ENCODE measurements at regions not wholly inside any gene's neighbourhood (a gene's known extent, or its start where the extent isn't known, plus 50 kb on each side); places are given as distances from the start of the nearest gene placed in this dataset.

GRCh38 chr1:163535807-163536206 lies 214.1 kb downstream of the NUF2 start:
- TF ChIP-seq EZH2 (IDR thresholded peaks at IDR 0.05; ENCODE audit: borderline replicate concordance, low read depth, low read length, severe bottlenecking) = no peak
- TF ChIP-seq CTCF (IDR thresholded peaks at IDR 0.05; ENCODE audit: extremely low read depth in 1 of 2, insufficient read depth in 1 of 2, low read depth in 1 of 2, low read length in 2 of 2) = no peak
- no peak for TF ChIP-seq MYC (IDR thresholded peaks at IDR 0.05; ENCODE audit: low read depth, low read length)
- TF ChIP-seq POLR2AphosphoS5 (IDR thresholded peaks at IDR 0.05; ENCODE audit: insufficient read depth, low read depth, low read length) = no peak
- TF ChIP-seq POLR2A (IDR thresholded peaks at IDR 0.05; ENCODE audit: low read depth, low read length) = no peak
- TF ChIP-seq JUN (IDR thresholded peaks at IDR 0.05; ENCODE audit: borderline replicate concordance, insufficient read depth, insufficient read length, low read depth) = no peak
